Uterus (tissue), 2 donors: ENCODE measurements at regions not wholly inside any gene's neighbourhood (a gene's known extent, or its start where the extent isn't known, plus 50 kb on each side); places are given as distances from the start of the nearest gene placed in this dataset.

Experiments
- CTCF ChIP-seq, 4 experiments: fragments of 200-600 bp in 2 of 4; fragments of 450-650 bp in 2 of 4; sonication (generic) in 2 of 4; IDR thresholded peaks; one replicate each; pipeline ENCODE4 v1.5.1; 2016 to 2019; ENCODE audit warnings: antibody characterized with exemption in 4 of 4, mild to moderate bottlenecking in 2 of 4, moderate library complexity in 1 of 4
- POLR2A ChIP-seq, 2 donors: fragments of 450-650 bp; IDR thresholded peaks; one replicate each; pipeline ENCODE4 v1.6.1; 2016; ENCODE audit warnings: antibody characterized with exemption in 2 of 2, mild to moderate bottlenecking in 1 of 2, moderate library complexity in 1 of 2

DNA sequence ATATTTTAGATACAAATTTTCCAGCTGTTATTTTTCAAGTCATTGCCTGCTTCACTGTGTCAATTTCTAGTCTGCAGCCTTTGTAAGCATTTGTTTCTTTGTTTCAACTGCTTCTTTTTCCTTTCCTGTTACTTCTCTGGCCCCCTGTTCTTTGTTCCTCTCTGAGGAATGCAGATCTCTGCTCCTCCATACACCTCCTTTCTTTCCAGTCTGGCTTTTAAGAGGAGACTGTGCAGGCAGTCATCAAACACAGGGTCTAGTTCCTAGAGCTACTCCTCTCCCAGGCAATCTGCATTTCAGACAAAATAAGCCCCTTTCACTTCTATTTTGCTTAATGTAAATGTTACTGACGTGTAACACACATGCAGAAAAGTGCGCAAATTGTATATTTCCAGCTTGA lies 502.9 kb downstream of the PDCD6IP start:
- TF ChIP-seq CTCF (IDR thresholded peaks at IDR 0.05): no peak
- TF ChIP-seq POLR2A (IDR thresholded peaks at IDR 0.05): no peak
